Fibroblast of lung (primary cell): ENCODE measurements at regions not wholly inside any gene's neighbourhood (a gene's known extent, or its start where the extent isn't known, plus 50 kb on each side); places are given as distances from the start of the nearest gene placed in this dataset.
"Not testable (repeated sequence)": the region's sequence is repeated elsewhere in the genome, so short reads cannot be mapped to it uniquely, and the experiment has no call there.

Source experiments
- DNase-seq, 2 donors: peaks; one replicate each; pipeline versions ENCODE4 v3.0.0 to v3.0.0-alpha.2; 2010; ENCODE audit warnings: low read depth in 2 of 2
- H2AFZ ChIP-seq: 2 replicates; pipeline ENCODE4 v1.5.1; 2012; ENCODE audit warnings: low read length, control low read depth, inconsistent platforms
- H3K27ac ChIP-seq: 2 replicates; pipeline ENCODE4 v1.5.1; 2011; ENCODE audit warnings: low read length, control low read depth; ENCODE audit not compliant: insufficient read depth
- H3K27me3 ChIP-seq: 2 replicates; pipeline ENCODE4 v1.5.1; 2011; ENCODE audit warnings: mild to moderate bottlenecking, low read length; ENCODE audit not compliant: control insufficient read depth, insufficient read depth
- H3K36me3 ChIP-seq: 2 replicates; pipeline ENCODE4 v1.5.1; 2011; ENCODE audit warnings: low read length; ENCODE audit not compliant: control insufficient read depth, insufficient read depth
- H3K4me1 ChIP-seq: 2 replicates; pipeline ENCODE4 v1.5.1; 2011; ENCODE audit warnings: low read length; ENCODE audit not compliant: control insufficient read depth, insufficient read depth; ENCODE audit errors: extremely low read depth
- H3K4me2 ChIP-seq: 2 replicates; pipeline ENCODE4 v1.5.1; 2011; ENCODE audit warnings: low read length, control low read depth; ENCODE audit not compliant: insufficient read depth; ENCODE audit errors: extremely low read depth
- H3K4me3 ChIP-seq, 4 experiments: fragments of 200-600 bp in 1 of 4; sonication (generic) in 1 of 4; replicated peaks in 1 of 4; 2 replicates each; pipeline ENCODE4 v1.5.1; 2011 to 2016; ENCODE audit warnings: low read length in 4 of 4, low read depth in 3 of 4, mild to moderate bottlenecking in 3 of 4, control low read depth in 2 of 4, inconsistent platforms in 1 of 4, mixed read lengths in 1 of 4; ENCODE audit not compliant: insufficient read depth in 1 of 4; ENCODE audit errors: control extremely low read depth in 1 of 4
- H3K79me2 ChIP-seq: 2 replicates; pipeline ENCODE4 v1.5.1; 2012; ENCODE audit warnings: mild to moderate bottlenecking, low read length, inconsistent platforms; ENCODE audit not compliant: control insufficient read depth, insufficient read depth
- H3K9ac ChIP-seq: 2 replicates; pipeline ENCODE4 v1.5.1; 2011; ENCODE audit warnings: mild to moderate bottlenecking, low read length, control low read depth; ENCODE audit not compliant: insufficient read depth
- H3K9me3 ChIP-seq: 2 replicates; pipeline ENCODE4 v1.5.1; 2012; ENCODE audit warnings: low read depth, low read length; ENCODE audit not compliant: control insufficient read depth, insufficient read depth
- H4K20me1 ChIP-seq: 2 replicates; pipeline ENCODE4 v1.5.1; 2011; ENCODE audit warnings: low read length; ENCODE audit not compliant: control insufficient read depth, insufficient read depth; ENCODE audit errors: extremely low read depth
- CTCF ChIP-seq, 2 donors: IDR thresholded peaks in 1 of 2; conservative IDR thresholded peaks in 1 of 2; 1 replicate in 1 of 2; 2 replicates in 1 of 2; pipeline ENCODE4 v1.5.1; 2011 to 2012; ENCODE audit warnings: low read length in 2 of 2, control low read depth in 1 of 2, inconsistent platforms in 1 of 2, low read depth in 1 of 2, mild to moderate bottlenecking in 1 of 2
- EZH2 ChIP-seq: IDR thresholded peaks from 2 replicates; pipeline ENCODE4 v1.5.1; 2012; ENCODE audit warnings: low read length, control low read depth, mild to moderate bottlenecking; ENCODE audit errors: missing control alignments

DNA sequence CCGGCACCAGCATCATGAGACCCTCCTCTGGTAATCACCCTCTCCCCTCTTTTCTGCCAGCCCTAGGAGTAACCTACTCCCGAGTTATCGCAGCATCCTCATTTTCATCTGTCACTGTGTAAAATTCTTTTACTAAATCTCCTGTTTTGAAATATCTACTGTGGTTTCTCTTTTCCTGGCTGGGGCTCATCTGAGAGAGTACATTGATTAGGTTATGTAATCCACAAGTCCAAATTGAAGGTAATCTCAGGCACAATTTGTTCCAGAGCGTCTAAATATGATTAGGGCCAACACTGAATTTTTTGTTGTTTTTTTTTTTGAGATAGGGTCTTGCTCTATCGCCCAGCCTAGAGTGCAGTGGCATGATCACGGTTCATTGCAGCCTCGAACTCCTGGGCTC lies 142.4 kb downstream of the SMIM20 start:
- Histone ChIP-seq H4K20me1 (no peaks in the 10 kb centered on the region), H2AFZ (no peak overlapping the region), H3K4me2 (no peak overlapping the region), H3K36me3 (no peaks in the 10 kb centered on the region), H3K4me1 (no peaks in the 10 kb centered on the region), H3K9ac (no peak overlapping the region), H3K9me3 (no peaks in the 10 kb centered on the region), H3K79me2 (no peaks in the 10 kb centered on the region), H3K27me3 (no peaks in the 10 kb centered on the region), H3K27ac (no peak overlapping the region), H3K4me3 (no peak overlapping the region)
- no peak for DNase-seq
- TF ChIP-seq EZH2 (no peak), CTCF (conservative IDR thresholded peaks at IDR 0.05 in 1 of 2, IDR thresholded peaks at IDR 0.05 in 1 of 2; ENCODE audit: low read depth in 1 of 2, low read length in 2 of 2) (no peak)

DNA sequence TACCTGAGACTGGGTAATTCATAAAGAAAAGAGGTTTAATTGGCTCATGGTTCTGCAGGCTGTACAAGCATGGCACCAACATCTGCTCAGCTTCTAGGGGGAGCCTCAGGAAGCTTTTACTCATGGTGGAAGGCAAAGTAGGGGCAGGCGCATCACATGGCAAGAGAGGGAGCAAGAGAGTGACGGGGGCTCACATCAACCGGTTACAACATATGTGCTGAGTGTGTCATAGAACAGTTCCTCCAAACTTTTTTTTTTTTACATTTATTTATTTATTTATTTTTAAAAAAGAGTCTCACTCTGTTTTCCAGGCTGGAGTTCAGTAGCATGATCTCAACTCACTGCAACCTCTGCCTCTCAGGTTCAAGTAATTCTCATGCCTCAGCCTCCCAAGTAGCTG lies 143.8 kb downstream of the SMIM20 start:
- not testable (repeated sequence) for H2AFZ ChIP-seq, H3K79me2 ChIP-seq, DNase-seq, H3K27me3 ChIP-seq, H3K9me3 ChIP-seq, H3K27ac ChIP-seq, H3K4me2 ChIP-seq, H3K36me3 ChIP-seq, H3K4me1 ChIP-seq, H4K20me1 ChIP-seq, H3K4me3 ChIP-seq, H3K9ac ChIP-seq

DNA sequence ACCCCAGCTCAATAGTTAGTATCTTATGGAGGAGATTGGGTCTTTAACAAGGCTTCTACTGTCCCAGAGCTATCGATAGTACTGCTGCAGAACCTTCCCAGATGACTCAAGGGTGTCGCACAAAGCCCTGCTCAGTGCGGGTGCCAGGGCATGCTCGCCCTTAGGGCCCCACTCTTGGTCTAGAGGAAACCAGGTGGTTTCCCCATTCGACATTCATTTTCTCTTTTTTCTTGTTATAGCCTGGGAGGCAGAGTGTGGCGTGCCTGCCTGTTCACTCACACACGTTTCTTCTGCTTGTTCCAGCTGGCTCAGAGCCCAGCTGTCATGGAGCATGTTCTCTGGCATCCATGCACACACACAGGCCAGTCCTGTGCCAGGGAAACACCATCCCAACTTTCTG lies 144.5 kb downstream of the SMIM20 start:
- Histone ChIP-seq H4K20me1 (no peaks in the 10 kb centered on the region), H3K79me2 (no peaks in the 10 kb centered on the region), H3K9me3 (no peaks in the 10 kb centered on the region), H2AFZ (no peak overlapping the region), H3K4me3 (no peak overlapping the region), H3K9ac (no peak overlapping the region), H3K27ac (no peak overlapping the region), H3K4me1 (peaks cover 4% of the 10 kb centered on the region), H3K27me3 (no peaks in the 10 kb centered on the region), H3K36me3 (no peaks in the 10 kb centered on the region), H3K4me2 (no peak overlapping the region)
- no peak for TF ChIP-seq CTCF (conservative IDR thresholded peaks at IDR 0.05 in 1 of 2, IDR thresholded peaks at IDR 0.05 in 1 of 2; ENCODE audit: low read depth in 1 of 2, low read length in 2 of 2)
- no peak for TF ChIP-seq EZH2
- peak in 1 of 2 donors; percentile 37 for DNase-seq
